ENCODE measurements at regions not wholly inside any gene's neighbourhood (a gene's known extent, or its start where the extent isn't known, plus 50 kb on each side); places are given as distances from the start of the nearest gene placed in this dataset.
A peak's percentile ranks its signal among the peaks of the same experiment; 100 is the strongest.

- TF ChIP-seq CTCF (conservative IDR thresholded peaks at IDR 0.05): no peak
- no peak overlapping the region for H3K4ac ChIP-seq (ENCODE audit: low read depth, low read length)
- H3K79me2 ChIP-seq (ENCODE audit: insufficient read depth, low read length): no peaks in the 10 kb centered on the region
- H2BK120ac ChIP-seq (ENCODE audit: low read depth, low read length, poor library complexity, severe bottlenecking): no peak overlapping the region
- no peak overlapping the region for H3K18ac ChIP-seq (ENCODE audit: insufficient read length, low read depth, low read length)
- H3K4me2 ChIP-seq (ENCODE audit: insufficient read depth, insufficient read length, low read length): no peak overlapping the region
- no peaks in the 10 kb centered on the region for H3K27me3 Mint-ChIP-seq (ENCODE audit: low read depth)
- no peak overlapping the region for H2BK20ac ChIP-seq (ENCODE audit: low read depth, low read length, poor library complexity, severe bottlenecking)
- no peak overlapping the region for H3K27ac ChIP-seq (ENCODE audit: insufficient read length, low read depth, low read length)
- H3K23ac ChIP-seq (ENCODE audit: insufficient read length, low read depth, low read length): no peak overlapping the region
- WGBS (ENCODE audit: extremely low coverage, insufficient read length, low lambda C conversion rate): no CpG with 5 or more reads among the region's 1 CpG
- H2BK5ac ChIP-seq (ENCODE audit: insufficient read length, low read length): no peak overlapping the region
- H2AK5ac ChIP-seq (ENCODE audit: insufficient read length, low read length): no peak overlapping the region
- no peak overlapping the region for H2BK12ac ChIP-seq (ENCODE audit: insufficient read length, low read depth, low read length)
- no peak overlapping the region for H3T11ph ChIP-seq (ENCODE audit: low read length)
- no peaks in the 10 kb centered on the region for H4K20me1 ChIP-seq (ENCODE audit: control insufficient read depth, insufficient read depth, insufficient read length)
- no peak overlapping the region for H4K5ac ChIP-seq (ENCODE audit: insufficient read length, low read depth, low read length)
- no peaks in the 10 kb centered on the region for H3K27me3 ChIP-seq (ENCODE audit: insufficient read depth, low read length)
- H3K27ac Mint-ChIP-seq: no peak overlapping the region
- H4K8ac ChIP-seq (replicated peaks; ENCODE audit: insufficient read length, low read depth, low read length): peak overlapping the region; percentile 39
- H3K9ac ChIP-seq (ENCODE audit: extremely low read depth, insufficient read length, low read length): no peak overlapping the region
- no peak for DNase-seq
- no peak overlapping the region for H4K91ac ChIP-seq (ENCODE audit: insufficient read length, low read depth, low read length)
- no peak overlapping the region for H3K56ac ChIP-seq (ENCODE audit: insufficient read length, low read depth, low read length)
- H3K4me1 Mint-ChIP-seq: 0 out of 4 replicates have a peak, but pooled peaks cover 0 to 4% of the 10 kb centered on the region in 2 experiments
- no peak overlapping the region for H2BK15ac ChIP-seq (ENCODE audit: low read depth, low read length)
- H3K79me1 ChIP-seq (ENCODE audit: insufficient read depth, low read depth, low read length, poor library complexity, severe bottlenecking): no peaks in the 10 kb centered on the region
- H2AFZ ChIP-seq (ENCODE audit: low read length): no peak overlapping the region
- no peaks in the 10 kb centered on the region for H3K9me3 ChIP-seq (ENCODE audit: control insufficient read depth, low read depth, low read length)
- no peaks in the 10 kb centered on the region for H3K4me1 ChIP-seq (ENCODE audit: insufficient read depth, low read length)
- no peaks in the 10 kb centered on the region for H3K9me3 Mint-ChIP-seq
- H3K36me3 Mint-ChIP-seq (ENCODE audit: insufficient read depth in 1 of 3, low read depth in 3 of 3): peaks cover 0 to 2% (median 0%) of the 10 kb centered on the region in 3 experiments; a peak in 1 of 7 replicates
- H3K14ac ChIP-seq (ENCODE audit: insufficient read depth, low read length): no peak overlapping the region
- no peaks in the 10 kb centered on the region for H3K23me2 ChIP-seq (ENCODE audit: insufficient read length, low read depth, low read length, poor library complexity, severe bottlenecking)
- no peak overlapping the region for H3K4me3 Mint-ChIP-seq
Measured at GRCh38 chr5:12934722-12935121, 1009.8 kb downstream of the DNAH5 start.
